Endothelial cell of umbilical vein (primary cell): ENCODE measurements at regions not wholly inside any gene's neighbourhood (a gene's known extent, or its start where the extent isn't known, plus 50 kb on each side); places are given as distances from the start of the nearest gene placed in this dataset.

Source experiments
- BruUV-seq: library from RNA; stranded (reverse); fragments of 400-500 nt; replicated peaks from 2 replicates; lab custom pipeline; 2021; lab: Mats Ljungman, UMichigan
- CTCF ChIA-PET: fragments of 300-600, 350-600 bp; sonication (Branson Sonifier 250); formaldehyde crosslinking; loops from one replicate; lab custom pipeline; 2021; ENCODE audit warnings: antibody characterized with exemption, inconsistent platforms; lab: Charles Lee
- POLR2A ChIA-PET: fragments of 300-600, 350-600 bp; sonication (Branson Sonifier 250); formaldehyde crosslinking; loops from one replicate; lab custom pipeline; 2021; ENCODE audit warnings: antibody characterized with exemption, inconsistent platforms; lab: Charles Lee
- DNase-seq: peaks from one replicate; pipeline ENCODE4 v3.0.0-alpha.2; 2011; ENCODE audit warnings: low read depth, low spot score
- FAIRE-seq: peaks from 2 replicates; lab custom pipeline; 2011; peaks lifted over from hg19 to GRCh38; lab: Jason Lieb, UNC
- H2AFZ ChIP-seq: 2 replicates; pipeline ENCODE4 v1.6.0; 2012; ENCODE audit warnings: low read depth, low read length, control low read depth, inconsistent platforms
- H3K27ac ChIP-seq: 2 replicates; pipeline ENCODE4 v1.5.1; 2011; ENCODE audit warnings: low read depth, mild to moderate bottlenecking, control low read depth, low read length, moderate library complexity; ENCODE audit not compliant: insufficient read depth
- H3K27me3 ChIP-seq, 2 experiments: 2 replicates each; pipeline versions ENCODE4 v1.6.0 to v1.6.1; 2011; ENCODE audit warnings: low read length in 2 of 2, mixed read lengths in 1 of 2; ENCODE audit not compliant: control insufficient read depth in 2 of 2, insufficient read depth in 2 of 2
- H3K36me3 ChIP-seq, 2 experiments: 2 replicates in 1 of 2; 3 replicates in 1 of 2; pipeline ENCODE4 v1.5.1; 2011; ENCODE audit warnings: low read length in 2 of 2, mild to moderate bottlenecking in 1 of 2, moderate library complexity in 1 of 2; ENCODE audit not compliant: control insufficient read depth in 2 of 2, insufficient read depth in 2 of 2; ENCODE audit errors: extremely low read depth in 1 of 2
- H3K4me1 ChIP-seq: 3 replicates; pipeline ENCODE4 v1.5.1; 2011; ENCODE audit warnings: mild to moderate bottlenecking, low read length; ENCODE audit not compliant: control insufficient read depth, insufficient read depth; ENCODE audit errors: extremely low read depth
- H3K4me2 ChIP-seq: 2 replicates; pipeline ENCODE4 v1.6.1; 2011; ENCODE audit warnings: low read length, control low read depth, mixed read lengths; ENCODE audit not compliant: insufficient read depth
- H3K4me3 ChIP-seq, 3 experiments: fragments of 200-600 bp in 1 of 3; sonication (generic), shearing (Covaris generic) in 1 of 3; replicated peaks in 1 of 3; 2 replicates each; pipeline ENCODE4 v1.5.1; 2011 to 2016; ENCODE audit warnings: control low read depth in 3 of 3, low read length in 3 of 3, mild to moderate bottlenecking in 2 of 3, inconsistent platforms in 1 of 3, low read depth in 1 of 3, moderate library complexity in 1 of 3; ENCODE audit not compliant: insufficient read depth in 1 of 3
- H3K79me2 ChIP-seq: 2 replicates; pipeline ENCODE4 v1.6.0; 2012; ENCODE audit warnings: low read length, inconsistent platforms; ENCODE audit not compliant: control insufficient read depth, insufficient read depth
- H3K9ac ChIP-seq: replicated peaks from 2 replicates; pipeline ENCODE3; 2011; ENCODE audit warnings: low read length, control low read depth; ENCODE audit not compliant: insufficient read depth; ENCODE audit errors: extremely low read depth
- H3K9me1 ChIP-seq: replicated peaks from 3 replicates; pipeline ENCODE4 v1.6.0; 2011; ENCODE audit warnings: mild to moderate bottlenecking, low read length; ENCODE audit not compliant: control insufficient read depth, insufficient read depth; ENCODE audit errors: extremely low read depth
- H3K9me3 ChIP-seq: replicated peaks from 2 replicates; pipeline ENCODE4 v1.5.1; 2012; ENCODE audit warnings: low read length, inconsistent platforms; ENCODE audit not compliant: control insufficient read depth, insufficient read depth
- H4K20me1 ChIP-seq: replicated peaks from 2 replicates; pipeline ENCODE3; 2011; ENCODE audit warnings: mild to moderate bottlenecking, low read length; ENCODE audit not compliant: control insufficient read depth, insufficient read depth; ENCODE audit errors: extremely low read depth
- CTCF ChIP-seq, 2 donors: IDR thresholded peaks; 1 replicate in 1 of 2; 2 replicates in 1 of 2; pipeline ENCODE4 v1.5.1; 2011; ENCODE audit warnings: low read length in 2 of 2, mild to moderate bottlenecking in 2 of 2, moderate library complexity in 2 of 2, control low read depth in 1 of 2, inconsistent platforms in 1 of 2, low read depth in 1 of 2; ENCODE audit not compliant: insufficient read depth in 1 of 2; ENCODE audit errors: extremely low read depth in 1 of 2
- EZH2 ChIP-seq: IDR thresholded peaks from 2 replicates; pipeline ENCODE4 v1.6.1; 2012; ENCODE audit warnings: borderline replicate concordance, low read depth, mild to moderate bottlenecking, moderate library complexity, low read length, inconsistent platforms; ENCODE audit not compliant: severe bottlenecking
- FOS ChIP-seq: IDR thresholded peaks from 2 replicates; pipeline ENCODE4 v1.6.1; 2011; ENCODE audit warnings: mild to moderate bottlenecking, low read length, moderate library complexity, borderline replicate concordance; ENCODE audit not compliant: insufficient read depth
- GATA2 ChIP-seq: IDR thresholded peaks from 2 replicates; pipeline ENCODE4 v1.7.0; 2011; ENCODE audit warnings: low read depth, mild to moderate bottlenecking, moderate library complexity, mixed read lengths, low read length; ENCODE audit not compliant: insufficient read length, insufficient read depth
- JUN ChIP-seq: IDR thresholded peaks from 2 replicates; pipeline ENCODE4 v1.6.1; 2011; ENCODE audit warnings: borderline replicate concordance, low read depth; ENCODE audit not compliant: insufficient read length, insufficient read depth
- MAX ChIP-seq: IDR thresholded peaks from 2 replicates; pipeline ENCODE4 v1.6.1; 2011; ENCODE audit not compliant: insufficient read depth, insufficient read length
- MYC ChIP-seq: IDR thresholded peaks from one replicate; pipeline ENCODE4 v1.6.1; 2011; ENCODE audit warnings: mild to moderate bottlenecking, low read depth, low read length
- POLR2A ChIP-seq: IDR thresholded peaks from 2 replicates; pipeline ENCODE4 v1.6.1; 2012; ENCODE audit warnings: low read depth, mild to moderate bottlenecking, control low read depth, low read length
- POLR2AphosphoS5 ChIP-seq: IDR thresholded peaks from 2 replicates; pipeline ENCODE4 v1.6.1; 2012; ENCODE audit warnings: low read depth, mild to moderate bottlenecking, control low read depth, low read length, moderate library complexity; ENCODE audit not compliant: insufficient read depth
- dilution Hi-C: fragments of 300-500 bp; cut with MboI; formaldehyde crosslinking; loops from one replicate; pipeline ENCODE4 v1.15.0; 2019; ENCODE audit warnings: low sequenced_read_pairs; ENCODE audit not compliant: extremely low pct_ligation_motif_present
- intact Hi-C: fragments of 100-400 bp; cut with micrococcal nuclease; formaldehyde crosslinking; loops from one replicate; pipeline ENCODE4 v1.10.0; 2022

GRCh38 chr11:92546603-92547002 lies 322.0 kb downstream of the FAT3 start:
- Histone ChIP-seq H3K9me1 (no peaks in the 10 kb centered on the region), H3K27me3 (no peaks in the 10 kb centered on the region), H4K20me1 (no peaks in the 10 kb centered on the region), H3K4me3 (no peak overlapping the region), H2AFZ (no peak overlapping the region), H3K4me2 (no peak overlapping the region), H3K79me2 (no peaks in the 10 kb centered on the region), H3K27ac (no peak overlapping the region), H3K36me3 (no peaks in the 10 kb centered on the region), H3K9me3 (no peaks in the 10 kb centered on the region), H3K4me1 (no peaks in the 10 kb centered on the region), H3K9ac (no peak overlapping the region)
- CTCF ChIA-PET: no interaction called here
- no peak for TF ChIP-seq FOS
- no peak for TF ChIP-seq EZH2
- TF ChIP-seq JUN: no peak
- no peak for TF ChIP-seq MAX
- TF ChIP-seq POLR2AphosphoS5: no peak
- no peak for TF ChIP-seq MYC
- TF ChIP-seq GATA2: no peak
- no peak for TF ChIP-seq CTCF (IDR thresholded peaks at IDR 0.05; ENCODE audit: extremely low read depth in 1 of 2, insufficient read depth in 1 of 2, low read depth in 1 of 2, low read length in 2 of 2)
- TF ChIP-seq POLR2A: no peak
- no TSS peak for BruUV-seq
- dilution Hi-C loops: no loop called here
- POLR2A ChIA-PET: no interaction called here
- no peak for DNase-seq
- intact Hi-C loops: no loop called here
- no peak for FAIRE-seq
